Left ventricle myocardium superior (tissue), 1 donor: ENCODE measurements at regions not wholly inside any gene's neighbourhood (a gene's known extent, or its start where the extent isn't known, plus 50 kb on each side); places are given as distances from the start of the nearest gene placed in this dataset.

Experiments used
- ATAC-seq: fragments of 200-7000 bp; cut with Tn5 transposase; one replicate; pipeline ENCODE4 v1.9.1; 2020; ENCODE audit warnings: mild to moderate bottlenecking, moderate library complexity
- DNase-seq: peaks from one replicate; pipeline ENCODE4 v3.0.0-alpha.2; 2020
- intact Hi-C: fragments of 100-400 bp; cut with micrococcal nuclease; formaldehyde crosslinking; loops from one replicate; pipeline ENCODE4 v1.11.0; 2022
- donor health status: DM: no; HTN: yes; CAD: no; lungs with severe emphysema.

DNA sequence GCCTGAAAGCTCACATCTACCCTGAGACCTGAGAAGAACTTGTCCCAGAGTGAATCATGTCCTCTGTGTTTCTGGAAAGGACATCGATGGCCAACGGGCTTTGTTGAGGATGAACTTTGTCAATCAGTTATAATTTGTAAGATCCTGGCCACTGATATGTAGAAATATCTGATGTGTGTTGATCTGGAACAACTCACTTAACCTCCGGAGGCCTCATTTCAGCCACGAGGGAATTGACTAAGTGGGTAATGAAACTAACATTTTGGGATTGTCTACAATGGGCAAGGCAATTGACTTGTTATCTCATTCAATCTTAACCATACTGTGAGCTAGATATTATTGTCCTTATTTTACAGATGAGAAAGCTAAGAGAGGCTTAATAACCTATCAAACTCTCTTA lies 468.1 kb upstream of the NRP1 start:
- intact Hi-C loops = no loop called here
- DNase-seq = no peak
- ATAC-seq = no peak

DNA sequence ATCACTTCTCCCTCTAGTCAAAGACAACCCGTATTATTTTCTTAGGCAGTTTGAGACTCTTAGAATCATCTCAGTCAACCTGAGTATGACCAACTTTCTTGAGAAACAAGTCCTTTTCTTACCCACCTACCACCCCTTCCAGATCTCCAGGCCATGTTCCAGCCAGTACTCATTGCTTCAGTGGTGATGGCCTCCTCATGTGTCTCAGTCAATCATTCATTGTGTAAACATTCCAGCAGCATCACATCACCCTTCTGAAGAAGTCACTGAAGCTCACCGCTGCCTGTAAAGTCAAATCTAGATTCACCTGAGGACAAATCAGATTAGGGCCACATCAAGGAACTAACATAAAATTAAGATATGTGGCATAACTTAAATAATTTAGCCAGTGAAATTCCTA lies 467.2 kb upstream of the NRP1 start:
- no peak for DNase-seq
- no peak for ATAC-seq
- intact Hi-C loops = no loop called here

DNA sequence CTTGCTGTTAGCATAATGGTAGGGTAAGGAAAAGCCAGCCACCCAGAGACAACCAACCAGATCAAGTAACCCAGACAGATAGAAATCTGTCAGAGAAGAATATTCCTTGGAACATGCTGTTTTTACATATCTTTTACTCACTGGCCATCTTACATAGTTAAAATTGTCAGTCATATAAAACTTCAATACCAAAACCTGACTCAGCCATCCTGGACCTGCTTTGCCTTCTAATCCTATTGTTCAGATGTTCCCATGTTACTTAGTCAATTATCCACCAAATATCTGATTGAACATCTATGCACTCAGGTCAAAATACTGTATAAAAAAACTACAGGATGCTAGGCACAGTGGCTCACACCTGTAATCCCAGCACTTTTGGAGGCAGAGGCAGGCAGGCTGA lies 466.5 kb upstream of the NRP1 start:
- DNase-seq (no peak), ATAC-seq (no peak)
- intact Hi-C loops = no loop called here

DNA sequence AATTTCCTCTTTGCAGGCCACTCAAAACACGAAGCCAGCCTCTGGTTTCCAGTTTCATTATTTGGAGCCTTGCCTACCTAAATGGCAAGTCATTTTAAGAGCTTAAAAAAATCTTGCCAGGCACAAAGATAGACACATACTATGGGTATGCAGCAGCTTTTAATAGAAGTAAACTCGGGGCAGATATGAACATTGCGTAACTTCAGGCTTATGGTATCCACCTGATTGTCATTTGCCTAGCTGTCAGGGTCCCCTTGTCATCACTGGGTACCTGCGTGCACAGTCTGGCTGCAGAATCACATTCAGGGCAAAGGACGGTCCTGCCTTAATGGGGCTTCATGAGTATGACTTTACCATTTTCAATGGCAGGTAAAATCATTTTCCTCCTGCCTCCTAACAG lies 466.1 kb upstream of the NRP1 start:
- peak; percentile 56 for DNase-seq
- peak; percentile 97 for ATAC-seq
- intact Hi-C loops = no loop called here

DNA sequence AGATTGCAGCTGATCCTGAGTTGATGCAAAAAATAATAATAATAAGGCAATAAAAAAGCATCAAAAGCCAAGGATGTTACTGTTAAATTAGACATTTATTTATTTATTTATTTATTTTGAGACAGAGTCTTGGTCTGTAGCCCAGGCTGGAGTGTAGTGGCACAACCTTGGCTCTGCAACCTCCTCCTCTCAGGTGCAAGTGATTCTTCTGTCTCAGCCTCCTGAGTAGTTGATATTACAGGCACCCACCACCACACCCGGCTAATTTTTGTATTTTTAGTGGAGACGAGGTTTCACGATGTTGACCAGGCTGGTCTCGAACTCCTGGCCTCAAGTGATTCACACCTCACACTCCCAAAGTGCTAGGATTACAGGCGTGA lies 465.5 kb upstream of the NRP1 start:
- ATAC-seq = peak; percentile 59
- DNase-seq = no peak
- intact Hi-C loops = no loop called here

DNA sequence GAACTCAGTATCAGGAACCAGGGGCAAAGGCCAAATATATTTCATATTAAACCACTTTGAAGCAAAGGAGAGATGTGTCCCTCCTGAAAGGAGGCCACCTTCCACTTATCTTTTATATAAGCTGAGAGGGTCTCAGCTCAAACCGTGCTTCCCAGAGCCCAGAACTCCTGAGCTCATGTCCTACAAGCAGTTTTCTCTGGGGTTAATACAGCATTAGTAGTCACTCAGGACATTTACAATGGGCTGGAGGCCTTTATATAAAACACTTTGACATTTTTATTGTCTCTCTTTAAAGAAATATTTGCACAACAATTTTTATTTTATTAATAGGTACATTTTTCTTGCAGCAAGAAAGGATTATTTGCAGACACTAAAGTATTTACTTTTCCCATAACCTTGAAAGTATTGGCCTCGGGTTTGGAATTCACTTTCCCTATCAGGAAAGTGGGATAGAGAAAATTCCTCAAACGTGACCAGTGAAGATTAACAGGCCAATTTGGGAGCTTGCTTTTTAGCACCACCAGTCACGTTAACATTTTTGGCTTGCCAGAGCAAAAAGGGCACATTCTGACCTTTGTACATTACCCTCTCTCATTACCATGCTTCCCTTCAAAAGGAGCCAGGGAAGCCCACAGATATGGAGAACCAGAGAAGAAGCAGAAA lies 464.9 kb upstream of the NRP1 start:
- intact Hi-C loops = no loop called here
- no peak for DNase-seq
- ATAC-seq = peak; percentile 71

DNA sequence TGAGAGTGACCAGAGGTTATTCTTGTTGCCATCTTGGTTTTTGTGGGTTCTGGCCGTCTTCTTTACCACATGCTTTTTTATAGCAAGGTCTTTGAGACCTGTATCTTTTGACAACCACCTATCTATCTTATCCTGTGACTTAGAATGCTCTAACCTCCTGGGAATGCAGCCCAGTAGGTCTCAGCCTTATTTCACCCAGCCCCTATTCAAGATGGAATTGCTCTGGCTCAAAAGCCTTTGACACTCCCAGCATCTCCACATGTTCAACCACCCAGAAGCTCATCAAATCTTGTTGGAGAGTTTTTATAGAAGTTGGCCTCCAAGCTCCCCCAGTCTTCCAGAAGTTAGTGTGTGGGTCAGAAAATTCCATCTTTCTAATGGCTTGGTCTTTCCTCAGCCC lies 464.3 kb upstream of the NRP1 start:
- ATAC-seq = no peak
- DNase-seq = no peak
- intact Hi-C loops = no loop called here

DNA sequence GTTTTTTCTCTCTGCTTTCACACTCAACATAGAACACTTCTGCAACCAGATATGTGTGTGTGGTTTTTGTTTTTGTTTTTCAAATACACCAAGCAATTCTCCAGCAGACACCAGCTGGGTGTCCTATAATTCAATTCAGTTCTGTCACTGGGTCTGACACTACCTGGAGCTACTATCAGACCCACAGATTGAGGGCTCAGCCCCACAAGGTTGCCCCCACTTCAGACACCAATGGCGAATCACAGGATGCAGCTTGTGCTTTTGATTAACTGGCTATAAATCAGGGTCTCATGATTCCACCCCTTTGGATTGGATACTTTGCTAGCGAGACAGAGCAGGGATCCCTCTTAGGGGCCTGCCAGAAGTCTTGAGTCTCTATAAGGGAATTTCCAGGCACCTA lies 462.2 kb upstream of the NRP1 start:
- intact Hi-C loops = no loop called here

DNA sequence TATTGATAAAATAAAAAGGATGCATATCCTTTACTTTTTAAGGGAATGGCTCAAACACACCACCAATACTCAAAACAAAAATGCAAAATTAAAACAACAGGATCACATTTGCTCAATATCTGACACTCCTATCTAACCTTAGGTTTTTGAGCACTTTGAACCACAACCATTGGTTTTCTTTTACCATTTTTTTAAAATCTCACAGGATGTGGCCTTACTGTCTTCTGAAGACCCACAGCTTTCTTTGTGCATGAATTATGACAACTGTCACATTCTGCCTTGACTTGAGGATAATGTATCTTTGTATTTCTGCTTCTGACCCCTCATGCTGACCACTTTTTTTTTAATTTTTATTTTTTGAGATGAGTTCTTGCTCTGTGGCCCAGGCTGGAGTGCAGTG lies 461.1 kb upstream of the NRP1 start:
- intact Hi-C loops = no loop called here
- ATAC-seq = no peak
- DNase-seq = no peak

More for the DNA sequence above, 462.2 kb upstream of the NRP1 start:
- DNase-seq = no peak
- no peak for ATAC-seq

DNA sequence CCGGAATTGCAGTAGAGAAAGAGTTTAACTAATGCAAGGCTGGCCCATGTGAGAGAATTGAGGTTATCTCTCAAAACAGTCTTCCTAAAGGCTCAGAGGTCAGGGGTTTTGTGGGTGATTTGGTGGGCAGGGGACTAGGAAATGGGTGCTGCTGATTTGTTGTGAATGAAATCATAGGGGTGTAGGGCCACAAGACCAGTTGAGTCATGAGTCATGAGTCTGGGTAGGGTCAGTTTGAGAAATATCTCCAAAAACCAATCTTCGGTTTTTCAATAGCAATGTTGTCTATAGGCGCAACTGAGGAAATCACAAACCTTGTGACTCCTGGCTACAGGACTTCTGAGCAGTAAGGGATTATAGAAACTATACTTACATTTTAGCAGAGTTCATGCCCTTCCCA lies 460.0 kb upstream of the NRP1 start:
- intact Hi-C loops = no loop called here
- DNase-seq (no peak), ATAC-seq (no peak)

DNA sequence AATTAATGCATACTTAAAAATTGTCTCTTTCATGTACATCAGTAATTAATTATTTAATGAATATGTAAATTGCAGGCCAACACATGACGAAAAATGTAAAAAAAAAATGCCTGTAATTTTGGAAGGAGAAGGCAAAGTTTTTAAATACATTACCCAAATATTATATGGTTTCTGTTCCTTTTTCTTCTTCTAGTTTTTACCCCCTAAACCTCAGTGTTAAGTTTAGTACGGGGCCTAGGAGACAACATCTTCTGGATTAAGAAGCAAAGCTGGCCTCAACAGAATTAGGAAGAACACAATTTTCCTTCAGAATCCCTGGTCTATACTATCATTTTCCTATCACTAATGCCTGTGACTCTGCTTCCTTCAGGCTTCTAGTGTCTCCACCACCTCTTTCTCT lies 459.3 kb upstream of the NRP1 start:
- intact Hi-C loops = no loop called here
- DNase-seq (no peak), ATAC-seq (no peak)

DNA sequence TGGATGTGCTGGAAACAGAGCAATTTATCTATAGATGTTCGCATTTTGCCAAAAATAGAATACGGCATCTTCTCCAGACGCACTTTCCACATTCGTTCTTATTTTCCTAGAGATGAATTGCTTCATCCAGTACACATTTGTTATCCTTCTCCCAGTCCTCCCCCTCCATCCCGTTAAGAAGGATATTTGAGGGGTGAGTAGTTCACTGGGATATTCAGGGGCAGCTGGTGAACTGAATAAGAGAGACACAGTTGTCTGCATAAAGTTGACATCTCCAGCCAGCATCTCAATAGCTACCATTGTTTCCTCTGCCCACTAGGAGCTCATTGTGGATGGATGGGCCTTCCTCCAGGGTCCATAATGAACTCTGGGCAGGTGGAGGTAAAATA lies 456.8 kb upstream of the NRP1 start:
- DNase-seq (no peak), ATAC-seq (peak; percentile 21)
- intact Hi-C loops = no loop called here

DNA sequence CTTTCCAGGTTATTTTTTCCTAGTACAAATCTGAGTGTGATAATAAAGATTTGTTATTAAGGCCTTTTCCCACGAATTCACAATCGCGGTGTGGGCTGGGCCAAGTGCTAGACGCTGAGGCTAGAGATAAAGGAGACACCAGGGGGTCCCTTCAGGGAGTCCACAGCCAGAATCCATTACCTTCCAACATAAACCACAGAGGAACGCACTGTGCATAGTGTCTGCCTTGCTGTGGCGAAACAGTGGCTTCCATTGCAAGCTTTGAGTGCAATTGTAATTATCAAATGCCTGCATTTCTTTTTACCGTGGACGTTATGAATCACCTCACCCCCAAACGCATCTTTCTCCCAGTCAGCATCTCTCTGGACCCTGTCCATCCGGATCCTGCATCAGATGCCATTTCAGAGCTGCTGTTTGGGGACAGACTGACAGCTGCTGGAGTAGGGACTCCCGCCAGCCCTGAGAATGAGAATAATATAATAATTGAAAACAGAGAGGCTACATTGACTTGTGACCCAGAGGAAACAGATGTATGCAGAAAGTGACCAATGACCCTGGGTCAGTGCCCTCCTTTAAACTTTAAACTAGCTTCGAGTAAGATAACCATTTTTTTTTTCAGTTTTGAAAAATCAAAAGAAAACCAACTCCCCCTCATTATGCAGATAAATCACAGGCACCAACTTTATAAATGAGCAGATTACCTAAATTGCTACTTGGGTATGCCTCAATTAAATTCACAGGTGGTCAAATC lies 456.2 kb upstream of the NRP1 start:
- intact Hi-C loops = no loop called here
- DNase-seq = no peak
- peak; percentile 56 for ATAC-seq

DNA sequence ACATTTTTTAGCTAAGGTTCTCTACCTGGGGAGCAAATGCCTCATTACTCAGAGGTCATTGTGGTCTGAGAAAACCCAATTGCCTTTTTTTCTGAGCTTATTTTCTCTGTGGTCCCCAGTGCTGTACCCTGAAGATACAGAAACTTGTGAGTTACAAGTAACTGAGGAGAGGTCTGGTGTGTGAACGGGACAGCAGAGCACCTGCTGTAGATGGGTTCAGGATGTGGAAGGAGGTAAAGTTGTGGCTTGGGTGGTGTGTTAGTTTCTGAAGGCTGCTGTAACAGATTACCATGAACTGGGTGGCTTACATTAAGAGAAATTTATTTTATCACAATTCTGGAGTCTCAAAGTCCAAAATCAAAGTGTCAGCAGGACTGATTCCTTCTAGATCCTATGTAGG lies 449.1 kb upstream of the NRP1 start:
- ATAC-seq = no peak
- DNase-seq = no peak
- intact Hi-C loops = no loop called here

DNA sequence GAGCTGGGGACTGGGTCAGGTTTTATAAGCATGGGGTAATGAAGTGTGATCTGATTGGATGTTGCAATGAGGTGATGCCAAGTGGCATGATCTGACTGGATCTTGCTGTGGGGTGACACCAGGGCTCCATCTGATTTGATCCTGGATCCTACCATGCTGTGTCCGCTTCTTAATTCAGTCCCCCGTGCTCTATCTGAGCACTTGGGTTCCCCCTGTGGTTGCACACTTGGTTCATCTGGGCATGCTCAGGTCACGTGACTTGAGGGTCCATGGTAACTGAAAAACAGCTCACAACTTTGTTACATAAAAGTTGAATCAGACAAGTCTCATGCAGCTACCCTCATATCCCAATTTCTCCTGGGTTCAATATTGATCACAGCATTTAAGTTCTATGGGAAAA lies 448.6 kb upstream of the NRP1 start:
- intact Hi-C loops = no loop called here
- ATAC-seq (no peak), DNase-seq (no peak)

DNA sequence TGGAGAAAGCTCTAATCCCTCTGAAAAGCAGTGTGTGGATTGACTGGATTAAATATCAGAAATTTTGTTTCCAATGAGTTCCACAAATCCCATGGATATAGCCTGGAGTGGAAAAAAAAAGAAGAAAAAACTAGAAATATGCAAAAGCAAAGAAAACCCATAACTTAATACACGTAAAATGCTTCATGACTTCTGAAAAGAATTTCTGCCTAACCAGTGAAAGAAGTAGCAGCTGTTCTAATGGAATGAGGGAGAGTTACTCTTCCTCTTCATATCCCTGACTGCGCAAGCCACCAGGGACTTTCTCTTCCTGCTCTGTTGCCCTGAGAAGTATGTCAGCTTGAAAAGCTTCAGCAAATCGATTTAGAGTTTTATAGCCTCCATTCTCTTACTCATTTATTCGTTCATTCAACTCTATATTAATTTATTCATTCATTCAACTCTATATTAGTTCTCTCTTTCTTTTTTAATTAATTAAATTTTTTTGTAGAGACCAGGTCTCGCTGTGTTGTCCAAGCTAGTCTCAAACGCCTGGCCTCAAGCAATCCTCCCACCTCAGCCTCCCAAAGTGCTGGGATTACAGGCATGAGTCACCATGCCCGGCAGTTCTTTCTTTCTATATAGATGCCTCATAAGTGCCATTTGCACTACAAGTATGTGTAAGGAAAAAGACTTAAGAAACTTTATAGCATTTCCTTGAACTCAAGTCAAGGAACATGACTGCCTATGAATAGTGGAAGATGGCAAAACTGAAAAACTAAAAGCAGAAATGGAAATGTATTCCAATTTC lies 447.3 kb upstream of the NRP1 start:
- DNase-seq = no peak
- peak; percentile 49 for ATAC-seq
- intact Hi-C loops = no loop called here

DNA sequence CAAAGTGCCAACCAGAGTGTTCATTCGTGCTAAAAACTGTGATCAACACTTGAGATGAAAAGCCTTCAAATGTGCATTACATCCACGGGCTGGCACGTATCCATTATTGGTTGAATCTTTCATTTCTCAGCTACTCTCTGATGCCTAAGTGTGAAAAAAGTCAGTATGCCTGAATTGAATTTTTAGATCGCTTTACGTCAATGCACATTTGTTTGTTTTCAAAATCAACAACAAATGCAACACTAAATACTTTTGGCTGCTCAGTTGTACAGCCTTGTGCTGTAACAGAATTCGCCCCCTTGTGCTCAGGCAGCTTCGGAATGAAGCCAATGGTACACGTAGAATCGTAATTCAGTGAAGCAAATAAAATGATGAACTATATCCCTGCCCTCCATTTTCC lies 446.5 kb upstream of the NRP1 start:
- DNase-seq (no peak), ATAC-seq (no peak)
- intact Hi-C loops = no loop called here

DNA sequence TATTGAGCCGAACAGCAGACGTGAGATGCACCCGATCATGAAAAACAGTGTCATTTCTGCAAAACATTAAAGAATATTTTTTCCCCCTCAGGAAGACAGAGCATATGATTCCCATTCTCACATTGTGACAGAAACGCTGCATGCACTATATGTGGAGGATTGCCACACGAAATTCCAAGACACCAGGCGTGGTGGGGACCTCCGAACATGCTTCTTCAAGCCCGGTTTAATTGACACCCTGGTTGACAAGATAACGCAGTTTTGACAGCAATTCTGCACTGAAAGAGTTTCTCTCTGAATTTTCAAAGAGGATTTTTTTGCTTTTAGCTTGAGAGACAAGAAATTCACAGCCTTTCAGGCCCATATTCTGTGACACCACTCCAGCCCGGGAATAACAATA lies 442.8 kb upstream of the NRP1 start:
- ATAC-seq (no peak), DNase-seq (no peak)
- intact Hi-C loops = no loop called here

DNA sequence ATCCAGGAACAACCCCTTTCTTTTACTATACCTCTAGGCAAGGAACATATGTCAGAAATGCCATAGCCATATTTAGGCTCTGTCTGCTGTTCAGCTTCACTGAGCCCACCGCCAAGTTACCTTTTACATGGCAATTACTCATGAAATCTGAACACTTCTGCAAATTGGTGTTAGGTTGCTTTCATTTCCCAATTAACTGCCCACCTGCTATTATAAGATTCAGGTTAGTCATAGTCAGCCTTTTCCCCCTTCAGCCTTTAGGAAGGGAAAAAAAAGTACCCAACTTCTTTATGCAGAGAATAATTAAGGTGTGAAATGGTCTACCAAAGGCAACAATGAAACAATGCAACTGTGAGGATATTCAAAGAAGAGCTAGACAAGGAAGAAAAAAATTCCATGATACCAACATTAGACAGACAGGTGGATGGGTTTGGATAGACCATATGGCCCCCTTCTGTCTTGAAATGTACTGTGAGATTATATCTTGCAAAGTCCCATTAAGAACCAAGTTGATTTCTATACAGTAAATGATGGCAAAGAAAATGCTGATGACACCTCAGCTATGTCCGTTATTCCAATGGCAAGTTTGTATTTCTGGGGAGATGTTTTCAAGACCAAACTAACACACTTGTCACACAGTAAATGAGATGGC lies 442.1 kb upstream of the NRP1 start:
- intact Hi-C loops = no loop called here
- ATAC-seq = no peak

DNA sequence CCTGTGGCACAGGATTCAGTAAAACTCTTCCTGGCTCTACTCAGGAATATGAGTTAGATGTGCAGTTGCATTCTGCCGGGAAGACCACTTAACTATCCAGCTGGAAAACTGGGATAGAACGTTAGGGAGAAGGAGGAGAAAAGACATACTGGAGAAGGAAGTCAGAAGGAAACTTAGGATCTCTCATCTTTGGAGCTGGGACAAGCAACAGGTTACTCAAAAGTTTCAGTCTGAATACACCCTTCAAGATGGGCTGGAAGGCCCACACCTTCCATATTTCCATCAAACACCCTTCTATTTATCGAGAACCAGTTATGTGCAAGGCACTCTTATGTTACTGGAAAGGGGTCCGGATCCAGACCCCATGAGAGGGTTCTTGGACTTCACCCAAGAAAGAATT lies 440.4 kb upstream of the NRP1 start:
- ATAC-seq = no peak
- DNase-seq = no peak
- intact Hi-C loops = no loop called here

More for the DNA sequence above, 442.1 kb upstream of the NRP1 start:
- DNase-seq = no peak
